22Rv1 (cell line): ENCODE measurements at regions not wholly inside any gene's neighbourhood (a gene's known extent, or its start where the extent isn't known, plus 50 kb on each side); places are given as distances from the start of the nearest gene placed in this dataset.

Source experiments
- ZFX ChIP-seq: fragments of 450-650 bp; IDR thresholded peaks from 2 replicates; pipeline ENCODE4 v1.6.1; 2017; ENCODE audit warnings: antibody characterized with exemption, borderline replicate concordance
- TF ChIP-seq, protein P1 (sequence below): fragments of 450-650 bp; IDR thresholded peaks from 2 replicates; pipeline ENCODE4 v1.5.1; 2017; ENCODE audit warnings: mild to moderate bottlenecking

DNA sequence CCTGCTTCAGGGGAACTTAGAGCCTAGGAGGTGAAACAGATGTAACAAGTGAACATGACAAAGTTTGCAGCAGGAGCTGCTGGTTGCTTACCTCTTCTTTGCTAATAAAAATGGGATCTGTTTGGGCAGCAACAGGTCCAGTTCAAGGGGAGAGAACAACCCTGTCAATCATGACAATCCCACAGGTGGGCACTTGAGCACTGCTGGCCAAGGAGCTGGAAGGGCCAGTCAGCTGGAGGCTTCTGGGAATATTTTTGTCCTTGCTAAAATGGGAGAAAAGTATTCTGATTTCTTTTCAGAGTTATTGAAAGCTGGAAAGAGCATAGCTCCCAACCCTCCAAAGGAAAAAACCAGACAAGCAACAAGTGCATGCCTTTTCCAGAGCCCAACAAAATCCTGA lies 477.7 kb upstream of the SULF2 start:
- TF ChIP-seq, protein P1, sequence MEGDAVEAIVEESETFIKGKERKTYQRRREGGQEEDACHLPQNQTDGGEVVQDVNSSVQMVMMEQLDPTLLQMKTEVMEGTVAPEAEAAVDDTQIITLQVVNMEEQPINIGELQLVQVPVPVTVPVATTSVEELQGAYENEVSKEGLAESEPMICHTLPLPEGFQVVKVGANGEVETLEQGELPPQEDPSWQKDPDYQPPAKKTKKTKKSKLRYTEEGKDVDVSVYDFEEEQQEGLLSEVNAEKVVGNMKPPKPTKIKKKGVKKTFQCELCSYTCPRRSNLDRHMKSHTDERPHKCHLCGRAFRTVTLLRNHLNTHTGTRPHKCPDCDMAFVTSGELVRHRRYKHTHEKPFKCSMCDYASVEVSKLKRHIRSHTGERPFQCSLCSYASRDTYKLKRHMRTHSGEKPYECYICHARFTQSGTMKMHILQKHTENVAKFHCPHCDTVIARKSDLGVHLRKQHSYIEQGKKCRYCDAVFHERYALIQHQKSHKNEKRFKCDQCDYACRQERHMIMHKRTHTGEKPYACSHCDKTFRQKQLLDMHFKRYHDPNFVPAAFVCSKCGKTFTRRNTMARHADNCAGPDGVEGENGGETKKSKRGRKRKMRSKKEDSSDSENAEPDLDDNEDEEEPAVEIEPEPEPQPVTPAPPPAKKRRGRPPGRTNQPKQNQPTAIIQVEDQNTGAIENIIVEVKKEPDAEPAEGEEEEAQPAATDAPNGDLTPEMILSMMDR = no peak
- TF ChIP-seq ZFX = no peak
